ENCODE measurements at regions not wholly inside any gene's neighbourhood (a gene's known extent, or its start where the extent isn't known, plus 50 kb on each side); places are given as distances from the start of the nearest gene placed in this dataset.

DNA sequence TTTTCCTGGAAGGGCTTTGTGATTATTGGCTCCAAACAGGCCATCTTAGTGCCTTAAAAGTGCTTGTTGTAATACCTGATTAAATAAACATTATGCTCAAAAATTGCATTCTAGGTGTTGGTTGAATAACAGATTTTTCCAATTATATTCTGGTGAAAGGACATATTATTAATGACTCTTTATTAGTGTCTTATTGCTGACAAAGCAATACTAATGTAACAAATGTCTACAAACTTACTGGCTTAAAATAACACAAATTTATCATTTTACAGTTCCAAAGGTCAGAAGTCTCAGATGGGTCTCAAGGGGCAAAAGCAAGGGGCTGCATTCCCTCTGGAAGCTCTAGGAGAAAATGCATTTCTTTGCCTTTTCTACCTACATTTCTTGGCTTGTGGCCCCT is 86.9 kb upstream of the CPM start:
- Histone ChIP-seq H3K36me3 (ENCODE audit: control insufficient read depth in 2 of 2, insufficient read depth in 1 of 2, low read length in 2 of 2) (no peaks in the 10 kb centered on the region), H3K4me1 (ENCODE audit: control insufficient read depth, insufficient read depth, low read length) (no peaks in the 10 kb centered on the region), H3K4me3 (ENCODE audit: low read depth, low read length) (no peak overlapping the region), H3K27ac (ENCODE audit: extremely low read depth, low read depth, low read length) (no peak overlapping the region), H3K9me3 (ENCODE audit: control insufficient read depth, insufficient read depth, low read depth, low read length) (no peaks in the 10 kb centered on the region)
- TF ChIP-seq KLF8 (tag by site-specific recombination; IDR thresholded peaks at IDR 0.05) = no peak
- TF ChIP-seq ZNF791 (tag by site-specific recombination; IDR thresholded peaks at IDR 0.05) = no peak
- no peak for TF ChIP-seq ZNF26 (tag by site-specific recombination; IDR thresholded peaks at IDR 0.05)
- TF ChIP-seq ZNF311 (tag by site-specific recombination; IDR thresholded peaks at IDR 0.05; ENCODE audit: borderline replicate concordance) = no peak
- TF ChIP-seq, protein P1, sequence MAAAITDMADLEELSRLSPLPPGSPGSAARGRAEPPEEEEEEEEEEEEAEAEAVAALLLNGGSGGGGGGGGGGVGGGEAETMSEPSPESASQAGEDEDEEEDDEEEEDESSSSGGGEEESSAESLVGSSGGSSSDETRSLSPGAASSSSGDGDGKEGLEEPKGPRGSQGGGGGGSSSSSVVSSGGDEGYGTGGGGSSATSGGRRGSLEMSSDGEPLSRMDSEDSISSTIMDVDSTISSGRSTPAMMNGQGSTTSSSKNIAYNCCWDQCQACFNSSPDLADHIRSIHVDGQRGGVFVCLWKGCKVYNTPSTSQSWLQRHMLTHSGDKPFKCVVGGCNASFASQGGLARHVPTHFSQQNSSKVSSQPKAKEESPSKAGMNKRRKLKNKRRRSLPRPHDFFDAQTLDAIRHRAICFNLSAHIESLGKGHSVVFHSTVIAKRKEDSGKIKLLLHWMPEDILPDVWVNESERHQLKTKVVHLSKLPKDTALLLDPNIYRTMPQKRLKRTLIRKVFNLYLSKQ (tag by site-specific recombination; IDR thresholded peaks at IDR 0.05; ENCODE audit: borderline replicate concordance) = no peak
- no peak for TF ChIP-seq ZNF211 (tag by site-specific recombination; IDR thresholded peaks at IDR 0.05; ENCODE audit: low read depth)
- no peak for TF ChIP-seq ZNF18 (tag by site-specific recombination; IDR thresholded peaks at IDR 0.05)
- TF ChIP-seq ZNF280D (tag by site-specific recombination; IDR thresholded peaks at IDR 0.05) = no peak
- no peak for TF ChIP-seq YY2 (tag by site-specific recombination; IDR thresholded peaks at IDR 0.05)
- no peak for TF ChIP-seq ZNF146 (tag by site-specific recombination; IDR thresholded peaks at IDR 0.05)
- POLR2A ChIA-PET = no interaction called here
- CTCF ChIA-PET = no interaction called here

GRCh38 chr12:69022674-69023073 is 89.7 kb upstream of the CPM start:
- POLR2A ChIA-PET = no interaction called here
- Histone ChIP-seq H3K27ac (ENCODE audit: extremely low read depth, low read depth, low read length) (no peak overlapping the region), H3K4me3 (ENCODE audit: low read depth, low read length) (no peak overlapping the region), H3K9me3 (ENCODE audit: control insufficient read depth, insufficient read depth, low read depth, low read length) (no peaks in the 10 kb centered on the region; the same call in 1 of the 2 replicates), H3K4me1 (ENCODE audit: control insufficient read depth, insufficient read depth, low read length) (no peaks in the 10 kb centered on the region), H3K36me3 (ENCODE audit: control insufficient read depth in 2 of 2, insufficient read depth in 1 of 2, low read length in 2 of 2) (no peaks in the 10 kb centered on the region)
- CTCF ChIA-PET = interaction anchor here (0.6 kb wide), 1 partner anchor 1512 kb away, joined by 4 read pairs; no protein-coding TSS in a partner anchor
- TF ChIP-seq, protein P2, sequence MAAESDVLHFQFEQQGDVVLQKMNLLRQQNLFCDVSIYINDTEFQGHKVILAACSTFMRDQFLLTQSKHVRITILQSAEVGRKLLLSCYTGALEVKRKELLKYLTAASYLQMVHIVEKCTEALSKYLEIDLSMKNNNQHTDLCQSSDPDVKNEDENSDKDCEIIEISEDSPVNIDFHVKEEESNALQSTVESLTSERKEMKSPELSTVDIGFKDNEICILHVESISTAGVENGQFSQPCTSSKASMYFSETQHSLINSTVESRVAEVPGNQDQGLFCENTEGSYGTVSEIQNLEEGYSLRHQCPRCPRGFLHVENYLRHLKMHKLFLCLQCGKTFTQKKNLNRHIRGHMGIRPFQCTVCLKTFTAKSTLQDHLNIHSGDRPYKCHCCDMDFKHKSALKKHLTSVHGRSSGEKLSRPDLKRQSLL (tag by site-specific recombination; IDR thresholded peaks at IDR 0.05) = no peak
- no peak for TF ChIP-seq ZNF629 (tag by site-specific recombination; IDR thresholded peaks at IDR 0.05)
- no peak for TF ChIP-seq ZNF449 (tag by site-specific recombination; IDR thresholded peaks at IDR 0.05)
- no peak for TF ChIP-seq MZF1 (tag by site-specific recombination; IDR thresholded peaks at IDR 0.05; ENCODE audit: borderline replicate concordance)
- no peak for TF ChIP-seq ZSCAN30 (tag by site-specific recombination; IDR thresholded peaks at IDR 0.05)
- TF ChIP-seq ZNF645 (tag by site-specific recombination; IDR thresholded peaks at IDR 0.05) = no peak
- no peak for TF ChIP-seq SP3 (tag by site-specific recombination; IDR thresholded peaks at IDR 0.05)
- no peak for TF ChIP-seq ZNF677 (tag by site-specific recombination; IDR thresholded peaks at IDR 0.05)
- TF ChIP-seq ZFP37 (tag by site-specific recombination; IDR thresholded peaks at IDR 0.05) = no peak
- TF ChIP-seq ZNF169 (tag by site-specific recombination; IDR thresholded peaks at IDR 0.05) = no peak
- TF ChIP-seq EGR2 (tag by site-specific recombination; IDR thresholded peaks at IDR 0.05; ENCODE audit: low read depth) = no peak
- no peak for TF ChIP-seq ZNF692 (tag by site-specific recombination; IDR thresholded peaks at IDR 0.05)

All from HEK293 (cell line).